PC-9 (cell line): ENCODE measurements at regions not wholly inside any gene's neighbourhood (a gene's known extent, or its start where the extent isn't known, plus 50 kb on each side); places are given as distances from the start of the nearest gene placed in this dataset.
"Not testable (repeated sequence)": the region's sequence is repeated elsewhere in the genome, so short reads cannot be mapped to it uniquely, and the experiment has no call there.

Experiments
- BruUV-seq: library from RNA; stranded (reverse); fragments of 400-500 nt; replicated peaks from 2 replicates; lab custom pipeline; 2021; lab: Mats Ljungman, UMichigan
- CTCF ChIA-PET: fragments of 300-600 bp; sonication (Branson Sonifier 250); formaldehyde crosslinking; loops from one replicate; lab custom pipeline; 2022; ENCODE audit warnings: antibody characterized with exemption; lab: Charles Lee
- POLR2A ChIA-PET: fragments of 300-600 bp; sonication (Branson Sonifier 250); formaldehyde crosslinking; loops from one replicate; lab custom pipeline; 2022; ENCODE audit warnings: antibody characterized with exemption; ENCODE audit not compliant: unreplicated experiment; lab: Charles Lee
- DNase-seq, 2 experiments: peaks; one replicate each; pipeline versions ENCODE4 v3.0.0 to v3.0.0-alpha.2; 2015 to 2022; ENCODE audit warnings: mixed read lengths in 1 of 2
- H2AFZ ChIP-seq: fragments of 200-600 bp; sonication (generic); 2 replicates; pipeline ENCODE4 v1.8.1; 2017; ENCODE audit warnings: antibody characterized with exemption
- H3F3A ChIP-seq: fragments of 200-600 bp; sonication (generic); 2 replicates; pipeline ENCODE4 v1.8.1; 2017; ENCODE audit warnings: antibody characterized with exemption, mild to moderate bottlenecking, low read depth; ENCODE audit not compliant: insufficient read depth
- H3K27ac ChIP-seq: fragments of 200-600 bp; sonication (generic); 2 replicates; pipeline ENCODE4 v1.6.1; 2016; ENCODE audit warnings: mixed run types
- H3K27me3 ChIP-seq: fragments of 200-600 bp; sonication (generic); 2 replicates; pipeline ENCODE4 v1.6.1; 2016; ENCODE audit warnings: low read depth, mixed run types; ENCODE audit not compliant: insufficient read depth
- H3K36me3 ChIP-seq: fragments of 200-600 bp; sonication (generic); 2 replicates; pipeline ENCODE4 v1.6.1; 2016; ENCODE audit warnings: low read depth, mixed run types
- H3K4me1 ChIP-seq: fragments of 200-600 bp; sonication (generic); replicated peaks from 2 replicates; pipeline ENCODE4 v1.6.1; 2016; ENCODE audit warnings: mixed run types; ENCODE audit not compliant: insufficient read depth
- H3K4me2 ChIP-seq: fragments of 200-600 bp; sonication (generic); 2 replicates; pipeline ENCODE4 v1.6.1; 2017; ENCODE audit warnings: mixed run types
- H3K4me3 ChIP-seq: fragments of 200-600 bp; sonication (generic); 2 replicates; pipeline ENCODE4 v1.6.1; 2016; ENCODE audit warnings: mixed run types
- H3K79me2 ChIP-seq: fragments of 200-600 bp; sonication (generic); 2 replicates; pipeline ENCODE4 v1.6.1; 2017; ENCODE audit warnings: low read depth, mixed run types
- H3K9me2 ChIP-seq: fragments of 200-600 bp; sonication (generic); 2 replicates; pipeline ENCODE4 v1.8.1; 2017; ENCODE audit warnings: mild to moderate bottlenecking; ENCODE audit not compliant: insufficient read depth
- H3K9me3 ChIP-seq: fragments of 200-600 bp; sonication (generic); 2 replicates; pipeline ENCODE4 v1.8.1; 2016; ENCODE audit warnings: low read depth; ENCODE audit not compliant: insufficient read depth
- H4K20me1 ChIP-seq: fragments of 200-600 bp; sonication (generic); 2 replicates; pipeline ENCODE4 v1.8.1; 2017; ENCODE audit not compliant: insufficient read depth
- CTCF ChIP-seq: fragments of 200-600 bp; sonication (generic); conservative IDR thresholded peaks from 2 replicates; pipeline ENCODE4 v1.6.1; 2017; ENCODE audit warnings: mixed run types, antibody characterized with exemption, mild to moderate bottlenecking, moderate library complexity
- EZH2 ChIP-seq: fragments of 200-600 bp; sonication (generic); IDR thresholded peaks from 2 replicates; pipeline ENCODE4 v1.8.0; 2017; ENCODE audit warnings: antibody characterized with exemption, low read depth
- intact Hi-C: fragments of 100-400 bp; cut with micrococcal nuclease; formaldehyde crosslinking; loops from one replicate; pipeline ENCODE4 v1.10.0; 2022; ENCODE audit not compliant: unreplicated experiment

DNA sequence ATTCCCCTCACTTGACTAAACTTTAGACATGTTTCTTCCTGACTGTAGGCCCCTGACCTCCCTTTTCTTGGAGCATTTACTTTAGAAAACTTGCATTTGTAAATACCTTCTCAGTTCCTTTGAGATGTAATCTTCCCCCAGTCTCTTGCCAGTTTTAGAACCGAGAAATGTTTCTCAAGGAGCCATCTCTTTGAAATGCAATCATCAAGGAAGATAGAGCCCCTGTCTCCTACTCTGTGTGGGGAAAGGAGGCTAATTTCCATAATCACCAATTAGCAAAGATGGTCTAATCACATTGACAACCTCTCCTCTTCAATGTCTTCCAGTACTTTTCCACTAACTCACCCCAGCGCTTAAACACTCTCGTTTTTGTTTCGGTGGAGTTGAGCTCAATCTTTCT lies 70.0 kb upstream of the SMIM30 start:
- CTCF ChIA-PET, result no interaction called here
- Histone ChIP-seq H3K4me1 (no peaks in the 10 kb centered on the region), H3K36me3 (no peaks in the 10 kb centered on the region), H3K4me3 (no peak overlapping the region), H3K27ac (no peak overlapping the region), H4K20me1 (no peaks in the 10 kb centered on the region), H3F3A (no peaks in the 10 kb centered on the region), H3K79me2 (no peaks in the 10 kb centered on the region), H3K27me3 (no peaks in the 10 kb centered on the region), H3K9me3 (no peaks in the 10 kb centered on the region), H3K4me2 (no peak overlapping the region), H2AFZ (no peak overlapping the region), H3K9me2 (no peaks in the 10 kb centered on the region; the same call in 1 of the 2 replicates)
- no peak for TF ChIP-seq EZH2
- TF ChIP-seq CTCF, result no peak
- intact Hi-C loops, result no loop called here
- no peak for DNase-seq
- no TSS peak for BruUV-seq
- POLR2A ChIA-PET, result interaction anchor here (0.5 kb wide), 1 partner anchor 9 kb away, joined by 5 read pairs; no protein-coding TSS in a partner anchor

- H3K9me3 ChIP-seq, result no peaks in the 10 kb centered on the region
Observed at GRCh38 chr7:113179313-113179712, 61.0 kb upstream of the SMIM30 start.

DNA sequence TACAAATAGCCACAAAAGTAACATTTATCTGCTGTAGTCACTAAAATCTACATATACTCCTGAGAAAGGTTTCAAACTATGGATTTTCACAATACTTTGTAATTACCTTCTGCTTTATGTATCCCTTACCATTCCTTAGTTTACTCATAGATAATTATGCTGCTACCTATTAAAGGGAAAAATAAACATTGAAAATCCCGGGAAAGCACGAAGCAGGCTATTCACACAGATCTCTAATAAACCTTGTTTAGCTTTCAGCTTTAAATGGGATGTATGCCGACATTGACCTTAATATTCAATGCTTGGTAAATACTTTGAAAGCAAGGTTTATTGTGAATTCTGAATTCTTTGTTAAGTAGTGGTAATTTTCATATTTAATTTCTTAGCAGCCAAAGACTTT lies 58.5 kb upstream of the SMIM30 start:
- BruUV-seq, result no TSS peak
- TF ChIP-seq EZH2 (no peak), CTCF (no peak)
- H2AFZ ChIP-seq, result no peak overlapping the region
- no peaks in the 10 kb centered on the region for H3F3A ChIP-seq
- no peaks in the 10 kb centered on the region for H4K20me1 ChIP-seq
- intact Hi-C loops, result no loop called here
- H3K4me2 ChIP-seq, result no peak overlapping the region
- no peaks in the 10 kb centered on the region for H3K27me3 ChIP-seq
- DNase-seq, result no peak
- H3K4me1 ChIP-seq, result no peaks in the 10 kb centered on the region
- no peaks in the 10 kb centered on the region for H3K79me2 ChIP-seq
- ChIA-PET CTCF (no interaction called here), POLR2A (no interaction called here)
- H3K27ac ChIP-seq, result no peak overlapping the region
- no peak overlapping the region for H3K4me3 ChIP-seq
- no peaks in the 10 kb centered on the region for H3K9me3 ChIP-seq
- 0 out of 2 replicates have a peak, but pooled peaks cover 3% of the 10 kb centered on the region for H3K9me2 ChIP-seq
- no peaks in the 10 kb centered on the region for H3K36me3 ChIP-seq

More at GRCh38 chr7:113179313-113179712, 61.0 kb upstream of the SMIM30 start:
- H3K4me3 ChIP-seq, result no peak overlapping the region
- no peak overlapping the region for H2AFZ ChIP-seq
- no peak overlapping the region for H3K4me2 ChIP-seq
- intact Hi-C loops, result no loop called here
- TF ChIP-seq EZH2 (no peak), CTCF (no peak)
- POLR2A ChIA-PET, result interaction anchor here (0.6 to 0.7 kb wide), 3 partner anchors 9 to 520 kb away, joined by 3 to 6 read pairs (median 5); no protein-coding TSS in a partner anchor
- H3F3A ChIP-seq, result no peaks in the 10 kb centered on the region
- 0 out of 2 replicates have a peak, but pooled peaks cover 3% of the 10 kb centered on the region for H3K9me2 ChIP-seq
- no peak overlapping the region for H3K27ac ChIP-seq
- no peaks in the 10 kb centered on the region for H4K20me1 ChIP-seq
- DNase-seq, result no peak
- H3K4me1 ChIP-seq, result no peaks in the 10 kb centered on the region
- no peaks in the 10 kb centered on the region for H3K27me3 ChIP-seq
- H3K79me2 ChIP-seq, result no peaks in the 10 kb centered on the region
- no TSS peak for BruUV-seq
- no peaks in the 10 kb centered on the region for H3K36me3 ChIP-seq
- CTCF ChIA-PET, result no interaction called here

- not testable (repeated sequence) for H3K4me2 ChIP-seq
Observed at GRCh38 chr7:113176180-113176579, 57.8 kb upstream of the SMIM30 start.

More at GRCh38 chr7:113176180-113176579, 57.8 kb upstream of the SMIM30 start:
- CTCF ChIA-PET, BruUV-seq, H3K36me3 ChIP-seq, H3K9me3 ChIP-seq, H3K27ac ChIP-seq, H3K4me3 ChIP-seq, H3K9me2 ChIP-seq, DNase-seq, H4K20me1 ChIP-seq, H2AFZ ChIP-seq, POLR2A ChIA-PET, H3F3A ChIP-seq, intact Hi-C loops, H3K27me3 ChIP-seq, H3K4me1 ChIP-seq, H3K79me2 ChIP-seq: not testable (repeated sequence)
